Esophagus muscularis mucosa (tissue), 4 donors: ENCODE measurements at regions not wholly inside any gene's neighbourhood (a gene's known extent, or its start where the extent isn't known, plus 50 kb on each side); places are given as distances from the start of the nearest gene placed in this dataset.

ENCODE experiments used
- DNase-seq: peaks from one replicate; pipeline ENCODE4 v3.0.0-alpha.2; 2017; ENCODE audit errors: extremely low spot score
- H3K27ac ChIP-seq, 4 donors: fragments of 200-600 bp; sonication (generic); replicated peaks in 1 of 4; 1 replicate in 3 of 4; 2 replicates in 1 of 4; pipeline ENCODE4 v1.5.1; 2016 to 2019; ENCODE audit warnings: mild to moderate bottlenecking in 1 of 4
- H3K27me3 ChIP-seq, 4 donors: fragments of 200-600 bp; sonication (generic); one replicate each; pipeline versions ENCODE4 v1.5.1 to v1.6.0; 2016 to 2019
- H3K36me3 ChIP-seq, 4 donors: fragments of 200-600 bp; sonication (generic); one replicate each; pipeline ENCODE4 v1.5.1; 2016 to 2019
- H3K4me1 ChIP-seq, 4 donors: fragments of 200-600 bp; sonication (generic); one replicate each; pipeline ENCODE4 v1.5.1; 2016 to 2019
- H3K4me3 ChIP-seq, 4 donors: fragments of 200-600 bp; sonication (generic); 1 replicate in 2 of 4; 2 replicates in 2 of 4; pipeline ENCODE4 v1.5.1; 2016 to 2019; ENCODE audit warnings: mild to moderate bottlenecking in 4 of 4, moderate library complexity in 1 of 4
- H3K9me3 ChIP-seq, 4 donors: fragments of 200-600 bp; sonication (generic); 1 replicate in 3 of 4; 2 replicates in 1 of 4; pipeline ENCODE4 v1.5.1; 2016 to 2019
- CTCF ChIP-seq, 3 experiments: fragments of 200-600 bp in 2 of 3; fragments of 450-650 bp in 1 of 3; sonication (generic) in 2 of 3; IDR thresholded peaks; one replicate each; pipeline ENCODE4 v1.5.1; 2017 to 2019; ENCODE audit warnings: antibody characterized with exemption in 3 of 3, mild to moderate bottlenecking in 2 of 3, moderate library complexity in 1 of 3
- EP300 ChIP-seq: sonication (generic); formaldehyde crosslinking; IDR thresholded peaks from one replicate; pipeline ENCODE4 v1.6.1; 2017; ENCODE audit warnings: antibody characterized with exemption
- POLR2A ChIP-seq: fragments of 450-650 bp; IDR thresholded peaks from one replicate; pipeline ENCODE4 v1.6.1; 2017; ENCODE audit warnings: antibody characterized with exemption, moderate library complexity, mild to moderate bottlenecking, low read depth
- POLR2AphosphoS5 ChIP-seq, 2 donors: sonication (generic); formaldehyde crosslinking; IDR thresholded peaks; one replicate each; pipeline ENCODE4 v1.6.1; 2017; ENCODE audit warnings: antibody characterized with exemption in 2 of 2
- WGBS: methylation state at CpG from one replicate; pipeline ENCODE4 v1.1.5; 2018; 5-methylcytosine and 5-hydroxymethylcytosine counted together
- intact Hi-C: fragments of 100-400 bp; cut with DNase I; formaldehyde crosslinking; loops from one replicate; pipeline ENCODE4 v1.15.1; 2023

- no peak for DNase-seq
- Histone ChIP-seq H3K36me3 (no peaks in the 10 kb centered on the region), H3K9me3 (no peaks in the 10 kb centered on the region), H3K27ac (peak overlapping the region in 1 of 4 donors; percentile 6), H3K27me3 (no peaks in the 10 kb centered on the region), H3K4me1 (no peaks in the 10 kb centered on the region), H3K4me3 (no peak overlapping the region)
- TF ChIP-seq POLR2A (no peak), CTCF (IDR thresholded peaks at IDR 0.05) (no peak), POLR2AphosphoS5 (IDR thresholded peaks at IDR 0.05) (no peak), EP300 (no peak)
- 64% methylated on average over 7 of the region's 8 CpGs for WGBS
- intact Hi-C loops: no loop called here
These were observed 98.3 kb downstream of the GATA6 start for GRCh38 chr18:22267697-22268096.

- H3K4me3 ChIP-seq: no peak overlapping the region
- H3K27ac ChIP-seq: peak overlapping the region in 1 of 4 donors; percentile 6
- no peaks in the 10 kb centered on the region for H3K9me3 ChIP-seq
- no peak for DNase-seq
- WGBS: 100% methylated on average over 2 of the region's 2 CpGs
- no peak for TF ChIP-seq POLR2A
- TF ChIP-seq EP300: no peak
- TF ChIP-seq CTCF (IDR thresholded peaks at IDR 0.05): no peak
- no peak for TF ChIP-seq POLR2AphosphoS5 (IDR thresholded peaks at IDR 0.05)
- no peaks in the 10 kb centered on the region for H3K27me3 ChIP-seq
- H3K4me1 ChIP-seq: no peaks in the 10 kb centered on the region
- intact Hi-C loops: no loop called here
- H3K36me3 ChIP-seq: no peaks in the 10 kb centered on the region
These were observed 97.8 kb downstream of the GATA6 start for GRCh38 chr18:22267225-22267624.

GRCh38 chr18:22265838-22266237 is 96.4 kb downstream of the GATA6 start:
- Histone ChIP-seq H3K9me3 (no peaks in the 10 kb centered on the region), H3K4me1 (no peaks in the 10 kb centered on the region), H3K36me3 (no peaks in the 10 kb centered on the region), H3K27me3 (no peaks in the 10 kb centered on the region), H3K4me3 (no peak overlapping the region), H3K27ac (no peak overlapping the region)
- intact Hi-C loops: no loop called here
- DNase-seq: no peak
- TF ChIP-seq POLR2AphosphoS5 (IDR thresholded peaks at IDR 0.05) (no peak), POLR2A (no peak), EP300 (no peak), CTCF (IDR thresholded peaks at IDR 0.05) (no peak)
- 89% methylated on average over 4 of the region's 4 CpGs for WGBS

- no peaks in the 10 kb centered on the region for H3K4me1 ChIP-seq
- no peaks in the 10 kb centered on the region for H3K9me3 ChIP-seq
- intact Hi-C loops: no loop called here
- H3K27ac ChIP-seq: no peak overlapping the region
- no peak for DNase-seq
- H3K4me3 ChIP-seq: no peak overlapping the region
- no peaks in the 10 kb centered on the region for H3K27me3 ChIP-seq
- no peaks in the 10 kb centered on the region for H3K36me3 ChIP-seq
- no peak for TF ChIP-seq CTCF (IDR thresholded peaks at IDR 0.05)
- TF ChIP-seq EP300: no peak
- TF ChIP-seq POLR2AphosphoS5 (IDR thresholded peaks at IDR 0.05): no peak
- no peak for TF ChIP-seq POLR2A
- 86% methylated on average over 8 of the region's 8 CpGs for WGBS
These were observed 90.9 kb downstream of the GATA6 start for GRCh38 chr18:22260208-22260820.

- TF ChIP-seq EP300 (no peak), POLR2AphosphoS5 (IDR thresholded peaks at IDR 0.05) (no peak), POLR2A (no peak), CTCF (IDR thresholded peaks at IDR 0.05) (no peak)
- intact Hi-C loops: no loop called here
These were observed 87.7 kb downstream of the GATA6 start for GRCh38 chr18:22257022-22257543.

More at GRCh38 chr18:22257022-22257543, 87.7 kb downstream of the GATA6 start:
- Histone ChIP-seq H3K27ac (no peak overlapping the region), H3K27me3 (no peaks in the 10 kb centered on the region), H3K9me3 (no peaks in the 10 kb centered on the region), H3K36me3 (no peaks in the 10 kb centered on the region), H3K4me3 (no peak overlapping the region), H3K4me1 (peaks cover 0 to 3% (median 0%) of the 10 kb centered on the region in 4 donors)
- 75% methylated on average over 5 of the region's 5 CpGs for WGBS
- no peak for DNase-seq
